PC-3 (cell line): ENCODE measurements at regions not wholly inside any gene's neighbourhood (a gene's known extent, or its start where the extent isn't known, plus 50 kb on each side); places are given as distances from the start of the nearest gene placed in this dataset.

ENCODE experiments used
- ATAC-seq: fragments of 200-7000 bp; cut with Tn5 transposase; 2 replicates; pipeline ENCODE4 v1.9.1; 2020; ENCODE audit warnings: mild to moderate bottlenecking, moderate library complexity
- BruUV-seq: library from RNA; stranded (reverse); fragments of 400-500 nt; replicated peaks from 2 replicates; lab custom pipeline; 2021; lab: Mats Ljungman, UMichigan
- CTCF ChIA-PET: fragments of 300-600 bp; sonication (Branson Sonifier 250); formaldehyde crosslinking; loops from one replicate; lab custom pipeline; 2022; ENCODE audit warnings: antibody characterized with exemption; lab: Charles Lee
- POLR2A ChIA-PET: fragments of 300-600 bp; sonication (Branson Sonifier 250); formaldehyde crosslinking; loops from one replicate; lab custom pipeline; 2022; ENCODE audit warnings: antibody characterized with exemption; ENCODE audit not compliant: unreplicated experiment; lab: Charles Lee
- DNase-seq: peaks from one replicate; pipeline ENCODE4 v3.0.0-alpha.2; 2015
- H2AFZ ChIP-seq: fragments of 300-600 bp; sonication (generic); 2 replicates; pipeline ENCODE4 v1.6.0; 2016; ENCODE audit warnings: antibody characterized with exemption, low read length
- H3F3A ChIP-seq: fragments of 300-600 bp; sonication (generic); one replicate; pipeline ENCODE4 v1.6.0; 2017; ENCODE audit warnings: antibody characterized with exemption, low read length, control low read depth, mild to moderate bottlenecking; ENCODE audit not compliant: unreplicated experiment
- H3K27ac ChIP-seq: fragments of 300-600 bp; sonication (generic); 2 replicates; pipeline ENCODE4 v1.5.1; 2016; ENCODE audit warnings: mild to moderate bottlenecking, low read length
- H3K27me3 ChIP-seq: fragments of 300-600 bp; sonication (generic); 2 replicates; pipeline ENCODE4 v1.6.1; 2016; ENCODE audit warnings: low read length, mixed read lengths
- H3K36me3 ChIP-seq: fragments of 300-600 bp; sonication (generic); 2 replicates; pipeline ENCODE4 v1.6.1; 2016; ENCODE audit warnings: low read depth, mixed run types, low read length, mixed read lengths
- H3K4me1 ChIP-seq: fragments of 300-600 bp; sonication (generic); 2 replicates; pipeline ENCODE4 v1.5.1; 2016; ENCODE audit warnings: low read length; ENCODE audit not compliant: insufficient read depth
- H3K4me2 ChIP-seq: fragments of 300-600 bp; sonication (generic); 2 replicates; pipeline ENCODE4 v1.6.0; 2016; ENCODE audit warnings: low read length
- H3K4me3 ChIP-seq: fragments of 300-600 bp; sonication (generic); 2 replicates; pipeline ENCODE4 v1.5.1; 2016; ENCODE audit warnings: mild to moderate bottlenecking, low read length, mixed read lengths
- H3K79me2 ChIP-seq: fragments of 300-600 bp; sonication (generic); 2 replicates; pipeline ENCODE4 v1.6.1; 2017; ENCODE audit warnings: low read length, mixed read lengths
- H3K9ac ChIP-seq: fragments of 300-600 bp; sonication (generic); 2 replicates; pipeline ENCODE4 v1.6.0; 2016; ENCODE audit warnings: mild to moderate bottlenecking, low read length
- H3K9me2 ChIP-seq: fragments of 300-600 bp; sonication (generic); replicated peaks from 2 replicates; pipeline ENCODE4 v1.6.1; 2016; ENCODE audit warnings: mixed run types, low read length, mixed read lengths
- H3K9me3 ChIP-seq: fragments of 300-600 bp; sonication (generic); 2 replicates; pipeline ENCODE4 v1.6.1; 2016; ENCODE audit warnings: low read length, mixed read lengths
- H4K20me1 ChIP-seq: fragments of 300-600 bp; sonication (generic); 2 replicates; pipeline ENCODE4 v1.6.1; 2016; ENCODE audit warnings: low read length, mixed read lengths
- EZH2 ChIP-seq: fragments of 300-600 bp; sonication (generic); IDR thresholded peaks from one replicate; pipeline ENCODE4 v1.6.1; 2017; ENCODE audit warnings: antibody characterized with exemption, mild to moderate bottlenecking, low read length; ENCODE audit not compliant: unreplicated experiment
- EZH2phosphoT487 ChIP-seq: fragments of 300-600 bp; sonication (generic); IDR thresholded peaks from 2 replicates; pipeline ENCODE4 v1.6.1; 2018; ENCODE audit warnings: mild to moderate bottlenecking, antibody characterized with exemption, low read length, borderline replicate concordance
- intact Hi-C: fragments of 100-400 bp; cut with micrococcal nuclease; formaldehyde crosslinking; loops from 2 replicates; pipeline ENCODE4 v1.9.0; 2023
- TF ChIP-seq, protein P1 (sequence below): fragments of 300-600 bp; sonication (generic); conservative IDR thresholded peaks from 2 replicates; pipeline ENCODE4 v1.5.1; 2017; ENCODE audit warnings: antibody characterized with exemption, low read depth, mild to moderate bottlenecking, low read length

GRCh38 chr9:89729954-89730530 lies 125.2 kb downstream of the GADD45G start:
- no TSS peak for BruUV-seq
- no peak overlapping the region for H3K9ac ChIP-seq
- no peak overlapping the region for H3K4me2 ChIP-seq
- ChIA-PET POLR2A (no interaction called here), CTCF (no interaction called here)
- H2AFZ ChIP-seq = no peak overlapping the region
- no peaks in the 10 kb centered on the region for H3K9me2 ChIP-seq
- no peaks in the 10 kb centered on the region for H3F3A ChIP-seq
- intact Hi-C loops = no loop called here
- H3K36me3 ChIP-seq = no peaks in the 10 kb centered on the region
- no peaks in the 10 kb centered on the region for H3K79me2 ChIP-seq
- H4K20me1 ChIP-seq = no peaks in the 10 kb centered on the region
- ATAC-seq = no peak
- H3K27ac ChIP-seq = no peak overlapping the region
- no peak overlapping the region for H3K4me3 ChIP-seq
- no peak for DNase-seq
- H3K27me3 ChIP-seq = no peaks in the 10 kb centered on the region; the same call in 1 of the 2 replicates
- H3K9me3 ChIP-seq = no peaks in the 10 kb centered on the region
- peaks cover 8% of the 10 kb centered on the region for H3K4me1 ChIP-seq
- TF ChIP-seq, protein P1, sequence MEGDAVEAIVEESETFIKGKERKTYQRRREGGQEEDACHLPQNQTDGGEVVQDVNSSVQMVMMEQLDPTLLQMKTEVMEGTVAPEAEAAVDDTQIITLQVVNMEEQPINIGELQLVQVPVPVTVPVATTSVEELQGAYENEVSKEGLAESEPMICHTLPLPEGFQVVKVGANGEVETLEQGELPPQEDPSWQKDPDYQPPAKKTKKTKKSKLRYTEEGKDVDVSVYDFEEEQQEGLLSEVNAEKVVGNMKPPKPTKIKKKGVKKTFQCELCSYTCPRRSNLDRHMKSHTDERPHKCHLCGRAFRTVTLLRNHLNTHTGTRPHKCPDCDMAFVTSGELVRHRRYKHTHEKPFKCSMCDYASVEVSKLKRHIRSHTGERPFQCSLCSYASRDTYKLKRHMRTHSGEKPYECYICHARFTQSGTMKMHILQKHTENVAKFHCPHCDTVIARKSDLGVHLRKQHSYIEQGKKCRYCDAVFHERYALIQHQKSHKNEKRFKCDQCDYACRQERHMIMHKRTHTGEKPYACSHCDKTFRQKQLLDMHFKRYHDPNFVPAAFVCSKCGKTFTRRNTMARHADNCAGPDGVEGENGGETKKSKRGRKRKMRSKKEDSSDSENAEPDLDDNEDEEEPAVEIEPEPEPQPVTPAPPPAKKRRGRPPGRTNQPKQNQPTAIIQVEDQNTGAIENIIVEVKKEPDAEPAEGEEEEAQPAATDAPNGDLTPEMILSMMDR = no peak
- TF ChIP-seq EZH2 (no peak), EZH2phosphoT487 (no peak)

- POLR2A ChIA-PET = no interaction called here
- ATAC-seq = no peak
Measured at GRCh38 chr9:89730715-89731114, 125.9 kb downstream of the GADD45G start.

More at GRCh38 chr9:89730715-89731114, 125.9 kb downstream of the GADD45G start:
- BruUV-seq = no TSS peak
- no peak for DNase-seq
- TF ChIP-seq, protein P1 = no peak
- TF ChIP-seq EZH2phosphoT487 (no peak), EZH2 (no peak)
- Histone ChIP-seq H3K9ac (no peak overlapping the region), H3K9me3 (no peaks in the 10 kb centered on the region), H3K27ac (no peak overlapping the region), H3K4me3 (no peak overlapping the region), H3K27me3 (no peaks in the 10 kb centered on the region), H3K36me3 (no peaks in the 10 kb centered on the region), H2AFZ (no peak overlapping the region), H3K4me1 (peaks cover 8% of the 10 kb centered on the region), H3F3A (no peaks in the 10 kb centered on the region), H3K9me2 (no peaks in the 10 kb centered on the region), H4K20me1 (no peaks in the 10 kb centered on the region), H3K79me2 (no peaks in the 10 kb centered on the region), H3K4me2 (no peak overlapping the region)
- intact Hi-C loops = no loop called here
- CTCF ChIA-PET = no interaction called here
